ENCODE measurements at regions not wholly inside any gene's neighbourhood (a gene's known extent, or its start where the extent isn't known, plus 50 kb on each side); places are given as distances from the start of the nearest gene placed in this dataset.

DNA sequence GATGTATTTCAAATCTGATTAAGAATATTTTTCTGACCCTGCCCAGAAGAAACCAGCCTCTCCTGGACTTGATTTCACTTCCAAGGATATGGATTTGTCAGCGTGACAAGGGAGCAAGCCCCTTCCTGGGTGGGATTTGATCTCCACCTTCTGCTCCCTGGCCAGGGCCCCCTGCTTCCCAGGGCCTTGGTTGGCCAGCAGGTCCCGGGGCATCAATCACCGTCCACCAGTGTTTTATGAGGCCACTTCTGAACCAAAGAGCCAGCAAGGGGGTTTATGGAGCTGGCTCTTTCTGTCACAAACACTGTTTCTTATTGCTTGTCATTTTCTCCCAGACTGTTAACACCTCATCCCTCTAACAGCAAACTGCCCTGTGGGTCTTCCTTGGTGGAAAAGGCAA is 320.5 kb upstream of the SKOR2 start:
- in situ Hi-C loops (cut with MboI; ENCODE audit: low pct_unique_long_range_greater_than_20kb, low sequenced_read_pairs): no loop called here
- DNase-seq: no peak

DNA sequence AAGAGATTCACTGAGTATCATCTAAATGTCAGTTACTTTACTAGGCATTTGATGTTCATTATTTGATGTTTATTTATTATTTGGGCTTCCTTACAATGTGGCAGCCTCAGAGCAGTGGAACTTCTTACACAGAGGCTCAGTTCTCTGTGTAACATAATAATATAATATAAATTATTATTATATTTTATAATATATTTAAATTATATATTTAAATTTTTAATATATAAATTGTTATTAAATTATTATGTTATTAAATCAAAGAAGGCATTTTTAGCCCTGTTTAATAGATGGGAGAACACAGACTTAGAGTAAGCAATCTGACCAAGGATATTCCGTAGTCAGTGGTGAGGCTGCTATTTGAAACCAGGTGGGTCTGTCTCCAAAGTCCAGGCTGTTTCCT is 315.3 kb upstream of the SKOR2 start:
- in situ Hi-C loops (cut with MboI; ENCODE audit: low pct_unique_long_range_greater_than_20kb, low sequenced_read_pairs): no loop called here
- no peak for DNase-seq

DNA sequence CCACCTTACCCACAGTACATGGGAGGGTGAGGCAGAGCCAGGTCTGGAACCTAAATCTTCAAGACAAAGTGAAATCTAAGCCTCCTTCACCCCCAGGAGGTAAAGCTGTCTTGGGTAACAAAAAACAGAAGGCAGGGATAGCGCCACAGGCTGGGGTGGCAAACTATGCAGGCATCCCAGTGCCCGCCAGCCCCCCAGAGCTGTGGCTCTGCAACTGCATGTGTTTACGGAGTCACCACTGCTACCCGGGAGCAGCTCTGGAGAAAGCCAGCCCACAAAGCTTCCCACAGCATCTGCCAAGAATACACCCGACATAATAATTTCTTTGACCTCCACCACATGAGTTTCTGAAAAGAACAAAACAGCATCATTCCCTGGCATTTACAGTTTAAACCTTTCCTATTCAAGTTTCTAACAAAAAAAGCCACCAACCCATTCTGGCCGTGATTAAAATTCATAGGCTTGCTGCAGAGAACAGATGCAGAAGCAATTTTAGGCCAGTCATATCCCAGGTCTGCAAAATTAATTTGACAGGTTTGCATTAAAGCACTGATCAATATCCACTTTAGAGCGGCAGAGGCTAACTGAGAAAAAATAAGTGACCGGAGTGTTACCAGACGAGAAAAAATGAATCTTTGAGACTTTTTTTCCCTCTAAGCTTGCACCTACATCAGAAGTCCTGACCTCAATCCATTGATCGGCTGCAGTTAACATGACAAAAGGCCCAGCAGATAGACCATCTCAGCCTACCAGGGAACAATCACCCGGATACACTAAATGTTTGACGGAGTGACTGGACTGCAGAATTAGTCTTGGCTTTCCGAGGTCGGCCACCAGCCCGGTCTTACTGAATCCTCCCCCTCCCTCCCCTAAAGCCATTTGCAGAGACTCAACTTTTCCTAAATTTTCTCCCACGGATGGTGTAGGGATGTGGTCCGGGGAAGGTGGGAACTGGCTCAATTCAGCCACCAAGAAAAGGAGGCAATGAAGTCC is 309.6 kb upstream of the SKOR2 start:
- no peak for DNase-seq
- in situ Hi-C loops (cut with MboI; ENCODE audit: low pct_unique_long_range_greater_than_20kb, low sequenced_read_pairs): no loop called here

DNA sequence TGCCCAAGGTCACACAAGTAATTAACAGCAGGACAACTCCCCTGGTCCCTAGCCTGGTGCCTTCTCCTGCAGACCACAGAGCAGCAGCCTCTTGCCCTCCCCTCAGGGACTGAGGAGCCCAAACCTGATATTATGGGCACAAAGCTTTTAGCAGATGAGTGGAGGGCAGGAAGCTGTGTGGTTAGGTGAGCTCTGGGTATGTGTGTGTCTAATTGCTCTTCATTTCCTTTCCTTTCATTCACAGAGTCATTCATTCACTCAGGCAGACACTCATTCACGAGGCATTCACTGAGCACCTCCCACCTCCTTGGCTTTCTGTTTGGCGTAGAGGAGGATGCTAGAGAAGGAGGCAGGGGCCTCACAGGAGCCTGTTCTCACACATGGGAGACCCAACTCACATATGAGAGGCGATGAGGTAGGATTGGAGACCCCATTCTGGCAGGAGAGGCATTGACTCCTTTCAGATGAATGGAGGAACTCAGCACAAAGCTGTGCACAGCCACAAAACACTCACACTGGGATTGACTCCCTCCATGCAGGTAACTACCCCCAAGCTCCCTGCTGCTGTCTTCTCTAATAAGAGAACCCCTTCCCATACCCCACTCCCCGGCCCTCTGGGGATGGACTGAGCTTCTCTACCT is 306.8 kb upstream of the SKOR2 start:
- DNase-seq: peak; percentile 33
- in situ Hi-C loops (cut with MboI; ENCODE audit: low pct_unique_long_range_greater_than_20kb, low sequenced_read_pairs): no loop called here

DNA sequence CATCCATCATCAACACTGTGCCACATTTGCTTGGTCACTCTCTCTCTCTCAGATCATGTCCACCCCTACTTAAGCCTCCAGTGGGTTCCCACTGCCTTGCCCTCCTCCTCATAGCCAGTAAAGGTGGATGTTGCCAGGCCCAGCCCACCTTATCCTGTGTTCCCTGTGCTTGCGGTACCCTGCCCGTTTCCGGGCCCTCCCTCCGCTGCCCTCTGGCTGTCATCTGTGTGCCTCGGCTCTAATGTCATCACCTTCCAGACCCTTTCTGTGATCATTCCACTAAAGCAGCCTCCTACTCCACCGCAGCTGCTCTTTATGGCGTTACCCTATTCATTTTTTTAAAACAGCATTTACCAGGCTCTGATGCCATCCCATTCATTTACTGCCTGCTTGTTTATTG is 305.7 kb upstream of the SKOR2 start:
- no peak for DNase-seq
- in situ Hi-C loops (cut with MboI; ENCODE audit: low pct_unique_long_range_greater_than_20kb, low sequenced_read_pairs): no loop called here

DNA sequence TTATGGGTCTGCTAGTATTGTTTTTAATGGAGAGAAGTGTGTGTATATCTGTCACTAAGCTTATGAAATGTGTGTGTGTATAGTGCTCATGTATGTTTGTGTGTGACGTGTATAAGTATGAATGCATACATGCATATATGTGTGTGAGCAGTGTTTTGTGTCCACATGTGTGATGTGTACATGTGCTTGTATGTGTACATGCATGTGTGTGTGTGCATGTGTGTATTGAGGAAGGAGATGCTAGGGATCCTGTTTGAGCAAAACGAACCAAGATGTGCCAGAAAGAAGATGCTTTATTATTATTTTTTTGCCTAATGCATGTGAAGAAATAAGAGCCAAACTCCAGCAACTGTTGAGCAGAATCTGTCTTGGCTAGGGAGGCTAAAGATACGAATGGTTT is 301.3 kb upstream of the SKOR2 start:
- in situ Hi-C loops (cut with MboI; ENCODE audit: low pct_unique_long_range_greater_than_20kb, low sequenced_read_pairs): no loop called here
- no peak for DNase-seq

DNA sequence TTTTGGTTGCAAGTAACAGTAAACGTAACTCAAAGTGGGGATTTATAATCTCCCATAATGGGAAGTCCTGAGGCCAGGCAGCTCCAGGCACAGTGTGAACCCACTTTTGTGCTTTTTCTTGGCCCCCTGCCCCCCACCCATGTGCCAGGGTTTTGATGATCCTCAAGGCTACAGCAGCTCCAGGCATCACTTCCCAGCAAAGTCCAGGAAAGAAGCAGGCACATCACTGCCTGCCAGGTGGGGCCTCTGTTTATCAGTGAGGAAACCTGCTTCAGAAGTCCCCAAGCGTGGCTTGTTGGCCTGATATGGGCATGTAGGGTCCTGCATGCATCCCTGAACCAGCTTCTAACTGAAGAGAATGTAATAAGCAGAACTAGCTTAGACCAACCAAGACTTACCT is 299.2 kb upstream of the SKOR2 start:
- in situ Hi-C loops (cut with MboI; ENCODE audit: low pct_unique_long_range_greater_than_20kb, low sequenced_read_pairs): no loop called here
- DNase-seq: no peak

DNA sequence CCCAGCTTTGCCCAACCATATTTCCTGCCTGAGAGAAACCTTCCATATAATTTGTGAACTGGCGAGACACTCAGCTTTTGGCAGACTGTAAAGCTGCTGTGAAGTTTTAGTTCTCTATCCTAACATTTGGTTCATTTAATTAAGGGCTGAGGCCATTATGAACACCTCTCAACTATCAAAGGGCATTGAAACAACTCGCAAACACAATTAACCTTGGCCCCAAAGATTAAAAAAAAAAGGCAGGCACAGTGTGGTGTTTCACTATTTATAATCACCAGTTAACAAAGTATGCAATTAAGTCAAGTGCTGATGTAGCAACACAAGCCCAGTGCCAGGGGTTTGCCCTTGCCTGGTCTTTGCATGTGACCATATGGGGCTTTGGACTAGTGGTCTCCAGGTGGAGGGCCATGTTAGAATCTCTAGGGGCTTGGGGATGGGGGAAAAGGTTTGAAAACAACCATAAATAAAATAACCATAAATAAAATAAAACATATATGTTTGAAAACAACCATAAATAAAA is 297.6 kb upstream of the SKOR2 start:
- in situ Hi-C loops (cut with MboI; ENCODE audit: low pct_unique_long_range_greater_than_20kb, low sequenced_read_pairs): no loop called here
- no peak for DNase-seq

DNA sequence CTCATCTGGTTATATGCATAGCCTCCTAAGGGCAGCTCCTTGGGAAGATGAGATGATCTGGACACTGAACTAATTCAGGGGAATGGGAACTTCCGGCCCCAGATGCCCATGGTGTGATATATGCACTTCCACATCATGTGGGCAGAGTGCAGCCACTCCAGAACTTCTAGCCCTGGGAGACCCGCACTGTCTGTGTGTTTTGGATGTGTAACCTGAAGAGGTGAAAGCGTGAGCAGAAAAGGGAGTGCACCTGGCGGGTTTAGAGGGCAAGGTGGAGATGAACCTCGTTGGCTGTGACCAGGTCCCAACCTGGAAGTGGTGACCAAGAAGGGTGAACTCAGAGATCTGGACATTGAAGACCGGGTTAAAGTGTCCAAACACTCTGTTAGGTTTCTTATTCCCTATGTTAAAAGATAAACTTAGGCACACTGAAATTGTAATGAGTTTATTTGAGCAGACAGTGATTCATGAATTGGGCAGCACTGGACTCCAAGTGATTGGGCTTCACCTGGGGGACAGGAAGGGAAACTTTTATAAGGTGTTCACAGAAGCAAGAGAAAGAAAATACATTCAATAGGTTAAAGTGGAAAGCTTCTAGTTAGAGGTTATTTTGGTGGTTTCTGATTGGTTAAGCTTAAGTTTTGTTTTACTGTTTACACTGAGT is 296.2 kb upstream of the SKOR2 start:
- in situ Hi-C loops (cut with MboI; ENCODE audit: low pct_unique_long_range_greater_than_20kb, low sequenced_read_pairs): no loop called here
- DNase-seq: no peak

DNA sequence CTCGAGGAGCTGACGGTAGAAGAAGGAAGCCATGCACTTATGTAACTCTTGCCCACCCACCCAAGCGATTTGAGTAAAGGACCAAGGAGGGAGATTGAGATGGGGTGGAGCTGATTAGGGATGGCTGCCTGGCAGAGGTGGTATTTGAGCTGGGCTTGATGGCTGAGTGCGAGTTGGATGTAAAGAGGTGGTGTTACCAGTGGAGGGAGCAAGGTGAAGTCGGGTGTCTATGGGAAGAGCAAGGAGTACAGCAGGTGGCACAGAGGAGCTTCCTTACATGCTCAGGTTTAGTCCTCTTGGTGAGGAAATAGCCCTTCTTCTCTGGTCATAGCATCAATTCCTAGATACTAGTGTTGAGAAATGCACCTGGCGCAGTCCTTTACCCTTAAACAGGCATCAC is 294.2 kb upstream of the SKOR2 start:
- in situ Hi-C loops (cut with MboI; ENCODE audit: low pct_unique_long_range_greater_than_20kb, low sequenced_read_pairs): no loop called here

DNA sequence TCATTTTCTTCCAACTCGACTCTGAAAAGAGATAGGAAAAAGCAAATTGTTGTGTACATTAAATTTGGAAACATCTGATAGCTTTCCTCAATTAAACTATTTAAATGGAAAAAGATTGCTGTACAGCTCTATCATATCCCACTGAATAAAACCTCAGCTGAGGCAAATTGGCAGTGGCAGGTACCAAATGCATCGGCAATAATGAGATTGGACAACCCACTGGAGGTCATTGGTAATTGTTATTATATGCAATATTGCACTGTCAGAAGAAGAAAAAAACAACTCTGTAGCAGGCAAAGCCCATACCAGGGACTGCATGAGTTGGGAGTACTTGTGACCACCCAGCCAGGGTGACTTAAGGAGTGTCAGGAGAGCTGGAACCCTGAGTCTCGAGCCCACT is 291.6 kb upstream of the SKOR2 start:
- no peak for DNase-seq
- in situ Hi-C loops (cut with MboI; ENCODE audit: low pct_unique_long_range_greater_than_20kb, low sequenced_read_pairs): no loop called here

More for the DNA sequence above, 294.2 kb upstream of the SKOR2 start:
- no peak for DNase-seq

DNA sequence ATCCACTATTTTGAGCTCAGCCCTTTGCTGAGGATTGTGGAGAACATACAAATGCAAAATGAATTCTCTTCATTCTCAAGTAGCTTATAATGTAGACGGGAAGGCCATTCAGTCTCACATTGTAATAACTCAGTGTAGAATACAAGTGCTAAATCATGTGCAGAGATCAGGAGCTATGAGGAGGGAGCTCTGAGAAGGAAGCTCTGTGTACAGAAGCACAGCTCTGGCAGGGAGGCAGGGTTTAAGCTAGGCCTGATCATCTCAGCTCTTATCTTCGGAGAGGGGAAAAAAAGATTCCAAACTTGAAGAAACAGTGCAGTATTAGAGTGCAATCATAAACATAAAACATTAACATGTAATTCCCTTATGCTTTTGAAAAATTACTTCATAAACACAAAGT is 291.1 kb upstream of the SKOR2 start:
- in situ Hi-C loops (cut with MboI; ENCODE audit: low pct_unique_long_range_greater_than_20kb, low sequenced_read_pairs): no loop called here
- DNase-seq: no peak

DNA sequence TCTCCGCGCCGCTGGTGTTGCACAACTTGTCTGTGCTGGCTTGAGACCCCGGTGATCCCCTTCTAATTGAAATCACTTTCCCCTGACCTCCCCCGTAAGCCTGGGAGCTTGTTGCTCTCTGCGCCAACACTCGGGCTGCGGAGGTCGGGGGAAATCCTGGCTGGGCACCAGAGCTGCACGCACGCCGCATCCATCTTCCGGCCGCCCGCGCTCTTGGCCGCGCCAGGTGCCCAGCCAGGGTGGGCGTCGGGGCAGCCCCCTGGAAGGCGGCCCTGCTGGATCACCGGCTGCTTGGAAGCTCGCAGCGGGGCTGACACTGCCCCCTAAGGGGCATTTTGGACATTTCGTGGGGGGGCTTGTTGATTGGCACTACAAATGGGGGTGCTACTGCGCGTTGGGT is 280.3 kb upstream of the SKOR2 start:
- no peak for DNase-seq
- in situ Hi-C loops (cut with MboI; ENCODE audit: low pct_unique_long_range_greater_than_20kb, low sequenced_read_pairs): no loop called here

DNA sequence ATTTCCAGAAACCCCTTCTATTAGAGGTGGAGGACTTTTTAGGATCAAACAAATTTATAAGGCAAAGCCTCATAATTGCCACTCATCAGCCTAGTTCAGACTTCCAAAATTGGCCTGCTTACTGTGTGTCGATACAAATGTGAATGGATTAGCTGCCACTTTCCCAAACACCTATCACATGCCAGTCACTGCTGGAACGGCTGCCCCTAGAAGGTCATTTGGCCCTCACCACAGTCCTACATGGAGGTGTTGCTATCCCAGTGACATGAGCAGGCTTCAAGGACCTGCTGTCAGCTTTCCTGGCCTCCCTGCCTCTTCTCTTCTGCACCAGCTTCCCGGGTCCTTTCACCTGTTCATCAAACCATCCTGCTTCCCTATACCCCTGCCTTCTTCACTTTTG is 279.2 kb upstream of the SKOR2 start:
- DNase-seq: no peak
- in situ Hi-C loops (cut with MboI; ENCODE audit: low pct_unique_long_range_greater_than_20kb, low sequenced_read_pairs): no loop called here

DNA sequence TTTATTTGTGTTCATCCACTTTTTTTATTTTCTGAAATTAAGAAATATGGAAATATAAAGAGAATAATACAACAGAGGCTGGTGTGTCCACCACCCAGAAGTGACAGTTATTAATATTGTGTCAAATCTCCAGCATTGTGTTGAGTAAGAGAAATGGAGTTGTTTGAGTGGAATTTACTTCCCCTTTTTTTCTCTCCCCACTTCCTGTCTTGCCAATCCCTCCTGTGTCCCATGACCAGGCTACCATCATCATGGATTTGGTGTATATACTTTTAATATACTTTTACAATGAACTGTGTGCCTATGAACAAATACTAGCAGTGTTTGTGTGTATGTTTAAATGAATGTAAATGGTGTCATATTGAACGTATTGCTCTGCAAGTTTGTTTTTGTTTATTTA is 276.9 kb upstream of the SKOR2 start:
- peak; percentile 32 for DNase-seq
- in situ Hi-C loops (cut with MboI; ENCODE audit: low pct_unique_long_range_greater_than_20kb, low sequenced_read_pairs): no loop called here

DNA sequence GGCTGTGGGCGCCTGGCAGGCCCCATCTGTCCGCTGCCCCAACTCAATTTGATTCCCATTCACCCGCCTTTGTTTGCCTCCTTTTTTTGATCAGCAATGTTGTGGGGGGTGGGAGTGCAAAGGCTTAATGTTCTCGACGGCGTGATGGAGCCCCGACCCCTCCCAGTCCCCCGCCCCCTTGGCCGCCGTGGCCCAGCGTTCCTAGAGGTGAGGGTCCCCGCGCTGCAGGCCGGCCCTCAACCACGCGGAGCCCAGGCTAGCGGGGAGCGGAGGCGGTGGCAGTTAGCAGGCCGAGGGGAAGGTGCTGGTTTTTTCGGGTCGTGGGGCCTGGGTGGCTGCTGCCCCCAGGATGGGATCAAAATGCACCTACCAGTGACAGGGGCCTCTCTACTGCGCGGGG is 274.7 kb upstream of the SKOR2 start:
- in situ Hi-C loops (cut with MboI; ENCODE audit: low pct_unique_long_range_greater_than_20kb, low sequenced_read_pairs): no loop called here
- no peak for DNase-seq

DNA sequence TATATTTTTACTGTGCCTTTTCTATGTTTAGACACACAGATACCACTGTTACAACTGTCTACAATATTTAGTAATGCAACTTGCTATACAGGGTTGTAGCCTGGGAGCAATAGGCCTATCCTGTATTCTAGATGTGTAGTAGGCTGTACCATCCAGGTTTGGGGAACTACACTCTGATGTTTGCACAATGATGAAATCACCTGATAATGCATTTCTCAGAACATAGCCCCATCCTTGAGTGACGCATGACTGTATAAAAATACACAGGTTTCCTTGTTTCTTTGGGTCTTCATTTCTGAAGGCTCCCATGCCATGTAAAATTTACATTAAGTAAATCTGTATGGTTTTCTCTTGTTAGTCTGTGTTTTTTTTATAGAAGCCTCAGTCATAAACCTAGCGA is 270.9 kb upstream of the SKOR2 start:
- in situ Hi-C loops (cut with MboI; ENCODE audit: low pct_unique_long_range_greater_than_20kb, low sequenced_read_pairs): no loop called here
- DNase-seq: no peak

DNA sequence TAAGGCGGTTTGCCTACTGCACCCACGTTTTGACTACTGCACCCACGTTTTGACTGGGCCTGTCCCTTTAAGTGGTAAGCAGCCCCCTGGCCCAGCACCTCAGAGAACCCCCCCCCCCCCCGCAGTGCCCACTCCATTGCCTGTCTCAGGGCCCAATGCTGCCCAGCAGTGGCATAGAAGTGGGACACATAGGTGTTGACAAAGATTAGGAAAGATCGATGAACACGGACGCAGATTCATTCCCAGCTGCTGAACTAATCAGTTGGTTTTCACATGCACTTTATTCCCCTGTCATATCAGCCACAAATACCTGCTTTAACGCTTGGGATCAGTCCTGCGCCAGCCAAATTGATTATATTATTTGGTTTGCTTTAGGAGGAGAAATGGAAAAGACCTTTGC is 268.8 kb upstream of the SKOR2 start:
- no peak for DNase-seq
- in situ Hi-C loops (cut with MboI; ENCODE audit: low pct_unique_long_range_greater_than_20kb, low sequenced_read_pairs): no loop called here

DNA sequence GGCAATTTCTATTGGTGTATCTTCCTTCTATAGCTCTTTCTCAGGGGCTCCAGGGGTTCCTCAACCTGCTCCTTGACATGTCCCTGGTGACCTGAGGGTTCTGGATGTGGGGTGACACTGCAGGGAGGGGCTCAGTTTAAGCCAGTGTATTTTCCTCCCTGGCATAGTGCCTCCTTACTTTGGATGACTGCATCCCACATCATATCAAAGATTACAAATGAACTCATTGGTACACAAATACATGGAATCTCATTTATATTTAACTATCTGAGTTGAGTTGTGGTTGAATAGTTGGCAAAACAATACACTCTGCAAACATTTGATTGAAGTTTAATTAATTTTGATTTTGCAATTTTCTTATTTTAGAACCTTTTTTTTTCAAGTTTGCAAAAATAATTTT is 268.2 kb upstream of the SKOR2 start:
- DNase-seq: no peak
- in situ Hi-C loops (cut with MboI; ENCODE audit: low pct_unique_long_range_greater_than_20kb, low sequenced_read_pairs): no loop called here

DNA sequence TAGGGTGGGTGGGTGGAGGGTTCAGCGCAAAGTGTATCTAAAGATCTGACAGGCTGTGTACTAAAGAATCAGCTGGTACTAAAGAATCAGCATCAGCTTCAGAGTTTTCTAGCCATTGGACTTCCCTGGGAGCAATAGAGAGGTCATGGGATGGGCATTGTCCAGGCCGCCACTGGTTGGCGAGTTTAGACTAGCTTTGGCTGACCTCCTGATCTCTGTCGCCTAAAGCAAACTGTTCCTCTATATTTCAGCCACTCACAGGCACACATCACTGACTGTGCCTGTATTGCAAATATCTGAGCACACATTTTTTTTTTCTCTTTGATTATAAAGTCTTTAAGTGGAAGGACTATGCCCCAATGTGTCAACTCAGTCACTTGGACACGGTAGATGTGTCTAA is 267.8 kb upstream of the SKOR2 start:
- in situ Hi-C loops (cut with MboI; ENCODE audit: low pct_unique_long_range_greater_than_20kb, low sequenced_read_pairs): no loop called here

More for the DNA sequence above, 267.8 kb upstream of the SKOR2 start:
- DNase-seq: no peak

All from KBM-7 (cell line).